WERI-Rb-1 (cell line): ENCODE measurements at regions not wholly inside any gene's neighbourhood (a gene's known extent, or its start where the extent isn't known, plus 50 kb on each side); places are given as distances from the start of the nearest gene placed in this dataset.

Experiments
- DNase-seq: peaks from one replicate; pipeline ENCODE4 v3.0.0-alpha.2; 2020
- H3K27ac ChIP-seq: fragments of 250-450 bp; sonication (Bioruptor Pico); 2 replicates; pipeline ENCODE4 v1.5.1; 2020; ENCODE audit warnings: mild to moderate bottlenecking, moderate library complexity
- H3K27me3 ChIP-seq: fragments of 250-450 bp; sonication (Bioruptor Pico); 2 replicates; pipeline ENCODE4 v1.5.1; 2021; ENCODE audit warnings: mild to moderate bottlenecking, low read depth, moderate library complexity; ENCODE audit not compliant: insufficient read depth, severe bottlenecking
- H3K36me3 ChIP-seq: fragments of 250-450 bp; sonication (Bioruptor Pico); 2 replicates; pipeline ENCODE4 v1.5.1; 2020; ENCODE audit warnings: mild to moderate bottlenecking, moderate library complexity
- H3K4me3 ChIP-seq: 2 replicates; pipeline ENCODE4 v1.5.1; 2011; ENCODE audit warnings: low read depth, mild to moderate bottlenecking, control low read depth, low read length
- H3K9me3 ChIP-seq: fragments of 250-450 bp; sonication (Bioruptor Pico); 2 replicates; pipeline ENCODE4 v1.5.1; 2021; ENCODE audit warnings: mild to moderate bottlenecking, moderate library complexity; ENCODE audit not compliant: severe bottlenecking
- TF ChIP-seq, protein P1 (sequence below): IDR thresholded peaks from 2 replicates; pipeline ENCODE4 v1.5.1; 2011; ENCODE audit warnings: low read depth, mild to moderate bottlenecking, control low read depth, inconsistent platforms, low read length

GRCh38 chr12:59007620-59008019 is 87.3 kb upstream of the LRIG3 start:
- no peaks in the 10 kb centered on the region for H3K36me3 ChIP-seq
- no peak overlapping the region for H3K27ac ChIP-seq
- no peak for DNase-seq
- H3K27me3 ChIP-seq = no peaks in the 10 kb centered on the region
- H3K9me3 ChIP-seq = no peaks in the 10 kb centered on the region
- TF ChIP-seq, protein P1, sequence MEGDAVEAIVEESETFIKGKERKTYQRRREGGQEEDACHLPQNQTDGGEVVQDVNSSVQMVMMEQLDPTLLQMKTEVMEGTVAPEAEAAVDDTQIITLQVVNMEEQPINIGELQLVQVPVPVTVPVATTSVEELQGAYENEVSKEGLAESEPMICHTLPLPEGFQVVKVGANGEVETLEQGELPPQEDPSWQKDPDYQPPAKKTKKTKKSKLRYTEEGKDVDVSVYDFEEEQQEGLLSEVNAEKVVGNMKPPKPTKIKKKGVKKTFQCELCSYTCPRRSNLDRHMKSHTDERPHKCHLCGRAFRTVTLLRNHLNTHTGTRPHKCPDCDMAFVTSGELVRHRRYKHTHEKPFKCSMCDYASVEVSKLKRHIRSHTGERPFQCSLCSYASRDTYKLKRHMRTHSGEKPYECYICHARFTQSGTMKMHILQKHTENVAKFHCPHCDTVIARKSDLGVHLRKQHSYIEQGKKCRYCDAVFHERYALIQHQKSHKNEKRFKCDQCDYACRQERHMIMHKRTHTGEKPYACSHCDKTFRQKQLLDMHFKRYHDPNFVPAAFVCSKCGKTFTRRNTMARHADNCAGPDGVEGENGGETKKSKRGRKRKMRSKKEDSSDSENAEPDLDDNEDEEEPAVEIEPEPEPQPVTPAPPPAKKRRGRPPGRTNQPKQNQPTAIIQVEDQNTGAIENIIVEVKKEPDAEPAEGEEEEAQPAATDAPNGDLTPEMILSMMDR = no peak
- H3K4me3 ChIP-seq = no peak overlapping the region

DNA sequence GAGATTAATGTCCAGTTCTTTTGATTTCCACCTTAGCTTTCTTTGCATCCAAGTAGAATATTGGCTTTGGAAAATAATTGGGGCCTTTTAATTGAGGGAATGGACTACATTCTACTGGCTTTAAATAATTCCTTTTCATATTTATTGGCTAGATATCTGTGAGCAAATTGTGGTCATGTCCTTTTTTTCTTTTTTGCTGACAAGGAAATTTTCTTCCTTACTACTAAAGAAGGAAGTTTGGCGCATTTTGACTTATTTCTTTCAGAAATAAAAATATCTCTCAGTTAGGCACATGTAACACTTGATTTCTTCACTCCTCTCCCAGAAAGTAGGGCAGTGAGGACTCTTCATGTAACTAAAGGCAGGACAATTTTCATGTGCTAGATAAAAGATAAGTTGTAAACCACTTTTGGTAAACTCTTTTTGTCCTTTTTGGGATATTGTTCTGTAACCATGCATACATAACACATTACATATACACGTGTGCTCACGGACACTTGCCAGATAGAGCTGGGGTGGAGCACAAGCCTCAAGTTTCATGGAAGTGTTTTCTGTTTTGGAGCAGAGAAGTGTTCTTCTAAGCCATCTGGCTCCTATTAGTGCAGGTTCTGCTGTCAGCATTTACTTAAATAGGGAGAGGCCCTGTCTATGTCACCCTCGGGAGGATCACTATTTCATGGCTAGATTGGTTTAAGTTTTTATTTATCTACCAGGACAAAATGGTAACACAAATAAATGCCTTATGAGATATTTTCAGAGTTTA is 85.1 kb upstream of the LRIG3 start:
- Histone ChIP-seq H3K27ac (no peak overlapping the region), H3K4me3 (no peak overlapping the region), H3K9me3 (no peaks in the 10 kb centered on the region), H3K36me3 (no peaks in the 10 kb centered on the region), H3K27me3 (no peaks in the 10 kb centered on the region)
- TF ChIP-seq, protein P1 = no peak
- no peak for DNase-seq

DNA sequence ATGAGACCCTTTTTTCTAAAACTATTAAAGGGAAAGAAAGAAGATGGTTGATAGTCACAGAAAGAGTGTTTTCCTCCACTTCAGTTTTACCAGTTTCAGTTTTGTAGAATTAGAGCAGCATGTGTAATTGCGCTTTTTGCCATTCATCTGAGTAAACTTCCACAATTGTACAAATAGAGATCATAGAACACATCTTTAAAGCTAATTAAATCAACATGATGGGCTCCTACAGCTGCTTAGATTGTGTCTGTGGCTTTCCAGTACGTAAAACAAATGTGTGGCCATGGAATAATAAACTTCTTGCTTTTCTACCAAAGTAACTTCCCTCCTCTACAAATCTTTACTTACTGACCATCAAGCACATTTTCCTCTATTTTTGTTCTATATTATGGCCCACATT is 84.2 kb upstream of the LRIG3 start:
- DNase-seq = no peak
- TF ChIP-seq, protein P1 = no peak
- H3K27me3 ChIP-seq = no peaks in the 10 kb centered on the region
- H3K9me3 ChIP-seq = no peaks in the 10 kb centered on the region
- no peaks in the 10 kb centered on the region for H3K36me3 ChIP-seq
- no peak overlapping the region for H3K27ac ChIP-seq
- H3K4me3 ChIP-seq = no peak overlapping the region

GRCh38 chr12:58995666-58996363 is 75.5 kb upstream of the LRIG3 start:
- Histone ChIP-seq H3K27ac (no peak overlapping the region), H3K4me3 (no peak overlapping the region), H3K27me3 (no peaks in the 10 kb centered on the region), H3K9me3 (no peaks in the 10 kb centered on the region), H3K36me3 (no peaks in the 10 kb centered on the region)
- TF ChIP-seq, protein P1 = no peak
- no peak for DNase-seq

DNA sequence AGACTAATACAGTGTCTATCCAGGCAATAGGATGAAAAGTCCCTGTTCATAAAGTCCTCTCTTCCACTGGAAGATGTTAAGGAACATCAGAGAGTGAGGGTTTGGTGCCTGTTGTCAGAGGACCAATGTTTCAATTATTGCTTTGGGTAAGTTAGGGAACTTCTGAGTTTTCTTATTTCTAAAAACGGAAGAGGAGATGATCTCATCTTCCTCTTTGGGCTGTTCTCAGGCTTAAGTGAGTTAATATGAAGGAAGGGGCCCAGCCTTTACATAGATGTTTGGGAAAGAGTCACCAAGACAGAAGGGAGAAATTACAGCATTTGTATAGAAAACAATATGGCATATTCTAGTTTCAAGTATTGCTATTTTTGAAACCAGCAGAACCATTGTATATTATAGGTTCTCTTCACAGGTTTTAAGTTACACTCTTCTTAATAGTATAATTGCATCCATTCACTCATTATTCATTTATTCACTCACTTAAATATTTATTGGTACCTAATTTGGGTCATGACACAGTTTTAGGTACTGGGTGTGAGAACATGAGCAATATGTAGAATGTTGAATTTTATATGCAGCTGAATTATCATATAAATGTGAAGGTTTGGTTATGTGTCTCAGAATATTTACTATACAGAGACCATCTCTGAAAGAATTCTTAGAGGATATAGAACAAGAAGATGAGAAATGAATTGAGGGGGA is 68.5 kb upstream of the LRIG3 start:
- Histone ChIP-seq H3K4me3 (no peak overlapping the region), H3K27me3 (no peaks in the 10 kb centered on the region), H3K27ac (no peak overlapping the region), H3K9me3 (no peaks in the 10 kb centered on the region), H3K36me3 (no peaks in the 10 kb centered on the region)
- no peak for DNase-seq
- TF ChIP-seq, protein P1 = no peak
